Prostate gland (tissue), 2 donors: ENCODE measurements at regions not wholly inside any gene's neighbourhood (a gene's known extent, or its start where the extent isn't known, plus 50 kb on each side); places are given as distances from the start of the nearest gene placed in this dataset.

Source experiments
- CTCF ChIP-seq, 4 experiments: fragments of 200-600 bp in 2 of 4; fragments of 450-650 bp in 2 of 4; sonication (generic) in 2 of 4; IDR thresholded peaks; 1 replicate in 3 of 4; 2 replicates in 1 of 4; pipeline ENCODE4 v1.5.1; 2016 to 2019; ENCODE audit warnings: antibody characterized with exemption in 4 of 4, mild to moderate bottlenecking in 2 of 4, moderate library complexity in 2 of 4
- POLR2A ChIP-seq: fragments of 450-650 bp; IDR thresholded peaks from one replicate; pipeline ENCODE4 v1.6.1; 2016; ENCODE audit warnings: antibody characterized with exemption, mild to moderate bottlenecking
- POLR2AphosphoS5 ChIP-seq: sonication (generic); formaldehyde crosslinking; IDR thresholded peaks from one replicate; pipeline ENCODE4 v1.6.1; 2017; ENCODE audit warnings: antibody characterized with exemption

GRCh38 chr17:68108313-68109000 lies 72.9 kb downstream of the KPNA2 start:
- TF ChIP-seq POLR2AphosphoS5 (no peak), CTCF (IDR thresholded peaks at IDR 0.05) (no peak), POLR2A (no peak)
